HG02884 (cell line): ENCODE measurements at regions not wholly inside any gene's neighbourhood (a gene's known extent, or its start where the extent isn't known, plus 50 kb on each side); places are given as distances from the start of the nearest gene placed in this dataset.
"Not testable (repeated sequence)": the region's sequence is repeated elsewhere in the genome, so short reads cannot be mapped to it uniquely, and the experiment has no call there.

Experiments
- ATAC-seq: cut with Tn5 transposase; IDR thresholded peaks from one replicate; pipeline ENCODE4 v1.9.1; 2021; ENCODE audit warnings: mild to moderate bottlenecking, moderate library complexity; ENCODE audit not compliant: unreplicated experiment

DNA sequence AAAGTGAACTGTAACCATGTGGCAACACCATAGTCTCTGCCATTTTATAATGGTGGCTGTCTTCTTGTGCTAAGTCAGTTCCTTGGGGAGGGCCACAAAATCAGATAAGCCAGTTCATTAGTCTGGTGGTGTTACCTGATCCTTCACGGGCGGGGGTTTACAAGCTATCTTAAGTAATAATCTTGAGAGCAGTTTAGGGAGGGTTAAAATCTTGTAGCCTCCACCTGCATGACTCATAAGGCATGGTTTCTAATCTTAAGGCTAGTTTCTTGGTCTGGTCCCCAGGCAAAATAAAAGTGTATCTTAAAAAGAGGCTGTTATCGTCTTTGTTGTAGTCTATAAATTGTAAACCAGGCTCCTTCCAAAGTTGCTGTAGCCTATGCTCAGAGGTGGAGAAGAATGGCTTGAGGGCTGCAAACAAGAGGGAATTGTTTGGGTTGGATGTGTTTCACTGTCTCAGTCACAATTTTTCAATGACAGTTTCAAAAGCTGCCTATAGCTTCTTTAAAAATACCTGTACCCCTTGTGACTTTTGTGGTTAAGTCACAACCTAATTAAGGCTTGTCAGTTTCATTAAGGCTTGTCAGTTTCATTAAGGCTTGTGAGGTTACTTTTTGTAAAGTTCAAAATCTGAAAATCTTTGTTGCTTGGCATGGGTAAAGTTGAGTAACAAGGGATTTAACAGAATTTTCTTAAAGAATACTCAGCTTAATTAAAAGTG lies 135.7 kb downstream of the RPS4Y2 start:
- peak; percentile 91 for ATAC-seq

DNA sequence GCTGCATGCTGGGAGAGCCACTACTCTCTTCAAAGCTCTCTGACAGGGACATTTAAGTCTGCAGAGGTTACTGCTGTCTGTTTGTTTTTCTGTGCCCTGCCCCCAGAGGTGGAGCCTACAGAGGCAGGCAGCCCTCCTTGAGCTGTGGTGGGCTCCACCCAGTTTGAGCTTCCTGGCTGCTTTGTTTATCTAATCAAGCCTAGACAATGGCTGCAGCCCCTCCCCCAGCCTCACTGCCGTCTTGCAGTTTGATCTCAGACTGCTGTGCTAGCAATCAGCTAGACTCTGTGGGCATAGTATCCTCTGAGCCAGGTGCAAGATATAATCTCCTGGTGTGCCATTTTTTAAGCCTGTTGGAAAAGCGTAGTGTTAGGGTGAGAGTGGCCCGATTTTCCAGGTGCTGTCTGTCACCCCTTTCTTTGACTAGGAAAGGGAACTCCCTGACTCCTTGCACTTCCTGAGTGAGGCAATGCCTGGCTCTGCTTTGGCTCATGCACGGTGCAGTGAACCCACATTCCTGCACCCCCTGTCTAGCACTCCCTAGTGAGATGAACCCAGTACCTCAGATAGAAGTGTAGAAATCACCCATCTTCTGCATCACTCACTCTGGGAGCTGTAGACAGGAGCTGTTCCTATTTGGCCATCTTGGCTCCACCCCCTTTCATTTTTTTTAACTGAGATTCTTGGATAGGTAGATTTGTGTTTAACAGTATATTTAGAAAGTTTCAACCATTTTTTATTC lies 169.6 kb downstream of the RPS4Y2 start:
- ATAC-seq, result not testable (repeated sequence)

DNA sequence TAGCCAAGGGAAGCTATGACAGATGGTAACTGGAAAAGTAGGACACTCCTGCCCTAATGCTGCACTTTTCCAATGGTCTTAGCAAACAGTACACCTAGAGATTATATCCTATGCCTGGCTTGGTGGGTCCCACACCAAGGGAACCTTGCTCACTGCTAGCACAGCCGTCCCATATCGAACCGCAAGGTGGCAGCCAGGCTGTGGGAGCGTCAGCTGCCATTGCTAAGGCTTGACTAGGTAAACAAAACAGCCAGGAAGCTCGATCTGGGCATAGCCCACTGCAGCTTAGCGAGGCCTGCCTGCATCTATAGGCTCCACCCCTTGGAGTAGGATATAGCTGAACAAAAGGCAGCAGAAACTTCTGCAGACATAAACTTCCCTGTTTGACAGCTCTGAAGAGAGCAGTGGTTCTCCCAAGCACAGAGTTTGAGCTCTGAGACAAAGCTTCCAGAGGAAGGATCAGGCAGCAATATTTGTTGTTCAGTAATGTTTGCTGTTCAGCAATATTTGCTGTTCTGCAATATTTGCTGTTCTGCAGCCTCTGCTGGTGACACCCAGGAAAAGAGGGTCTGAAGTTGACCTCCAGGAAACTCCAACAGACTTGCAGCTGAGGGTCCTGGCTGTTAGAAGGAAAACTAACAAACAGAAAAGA lies 173.9 kb downstream of the RPS4Y2 start:
- no peak for ATAC-seq

DNA sequence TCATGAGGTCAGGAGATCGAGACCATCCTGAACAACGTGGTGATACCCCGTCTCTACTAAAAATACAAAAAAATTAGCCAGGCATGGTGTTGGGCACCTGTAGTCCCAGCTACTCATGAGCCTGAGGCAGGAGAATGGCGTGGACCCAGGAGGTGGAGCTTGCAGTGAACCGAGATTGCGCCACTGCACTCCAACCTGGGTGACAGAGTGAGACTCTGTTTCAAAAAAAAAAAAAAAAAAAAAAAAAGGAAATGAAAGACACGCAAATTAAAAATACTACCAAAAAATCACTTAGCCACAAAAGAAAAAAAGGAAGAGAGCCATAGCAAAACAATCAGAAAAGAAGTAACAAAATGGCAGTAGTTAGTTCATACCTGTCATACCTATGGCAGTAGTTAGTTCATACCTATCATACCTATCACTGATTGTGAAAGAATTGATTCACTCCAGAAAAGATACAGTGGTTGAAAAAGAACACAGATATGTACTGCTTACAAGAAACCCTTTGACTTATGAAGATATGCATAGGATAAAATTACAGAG lies 180.9 kb downstream of the RPS4Y2 start:
- not testable (repeated sequence) for ATAC-seq

DNA sequence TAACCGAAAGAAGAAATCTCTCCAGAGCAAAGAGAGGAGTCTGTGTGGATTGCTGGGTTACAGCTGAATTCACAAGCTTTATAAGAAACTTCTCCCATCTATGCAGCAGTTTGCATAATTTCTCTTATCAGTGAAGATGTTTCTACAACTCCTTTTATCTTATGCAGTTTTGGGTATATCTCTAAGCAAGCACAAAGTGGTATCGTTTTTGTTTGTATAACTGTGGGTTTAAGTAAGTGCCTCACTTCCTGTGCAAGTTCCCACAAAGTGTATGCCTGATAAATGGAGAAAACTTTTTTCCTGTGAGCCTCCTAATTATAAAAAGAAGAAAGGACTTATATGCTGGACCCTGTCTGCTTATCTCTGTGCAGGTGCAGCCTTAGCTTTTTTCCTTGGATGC lies 205.6 kb downstream of the RPS4Y2 start:
- ATAC-seq, result no peak

DNA sequence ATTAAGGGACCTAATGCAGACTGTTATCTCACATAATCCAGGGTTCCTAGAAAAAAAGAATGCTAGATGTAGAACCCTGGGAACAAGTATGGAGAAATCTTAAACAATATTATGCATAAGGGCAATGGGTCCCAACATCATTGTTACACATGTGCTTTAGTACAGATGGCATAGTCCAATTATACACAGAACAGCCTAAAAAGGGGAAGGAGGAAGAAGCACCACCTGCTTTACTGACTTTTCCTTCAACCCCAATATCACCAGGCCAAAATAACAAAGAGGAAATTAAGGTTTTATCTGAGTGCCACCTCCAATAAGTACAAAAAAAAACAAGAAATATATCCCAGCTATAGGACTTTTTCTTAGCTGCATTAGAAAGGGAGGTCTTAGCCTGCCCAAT lies 211.9 kb downstream of the RPS4Y2 start:
- no peak for ATAC-seq

DNA sequence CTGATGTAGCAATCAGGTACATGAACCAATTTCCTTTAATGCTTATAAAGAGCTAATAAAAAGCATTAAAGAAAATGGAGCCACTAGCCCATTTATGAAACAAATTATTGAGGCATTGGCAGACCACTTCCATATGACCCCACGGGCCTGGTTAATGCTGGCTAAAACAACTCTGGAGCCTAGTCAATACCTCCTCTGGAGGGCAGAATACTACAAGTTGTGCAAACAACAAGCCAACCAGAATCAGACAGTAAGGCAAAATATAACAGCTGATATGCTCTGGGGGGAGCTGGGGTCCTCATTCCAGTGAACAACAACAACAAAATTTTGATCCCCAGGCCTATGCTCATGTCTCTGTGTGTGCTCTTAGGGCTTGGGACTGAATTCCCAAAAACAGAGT lies 212.3 kb downstream of the RPS4Y2 start:
- ATAC-seq, result no peak

DNA sequence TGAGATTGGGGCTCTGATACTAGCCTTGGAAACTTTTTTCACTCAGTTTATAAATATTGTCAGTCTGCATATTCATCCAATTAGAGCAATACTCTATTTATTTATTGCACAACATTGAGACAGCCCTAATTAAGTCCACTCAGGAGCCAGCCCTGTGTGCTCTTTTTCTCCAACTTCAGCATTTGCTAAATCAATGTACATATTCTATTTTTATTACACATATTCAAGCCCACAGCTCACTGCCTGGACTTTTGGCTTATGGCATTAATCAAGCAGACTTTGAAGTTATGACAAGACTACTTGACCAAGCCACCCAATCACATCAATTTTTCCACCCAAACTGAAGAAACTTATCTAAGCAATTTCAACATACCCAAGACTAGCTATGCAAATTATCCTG lies 215.5 kb downstream of the RPS4Y2 start:
- ATAC-seq, result no peak

DNA sequence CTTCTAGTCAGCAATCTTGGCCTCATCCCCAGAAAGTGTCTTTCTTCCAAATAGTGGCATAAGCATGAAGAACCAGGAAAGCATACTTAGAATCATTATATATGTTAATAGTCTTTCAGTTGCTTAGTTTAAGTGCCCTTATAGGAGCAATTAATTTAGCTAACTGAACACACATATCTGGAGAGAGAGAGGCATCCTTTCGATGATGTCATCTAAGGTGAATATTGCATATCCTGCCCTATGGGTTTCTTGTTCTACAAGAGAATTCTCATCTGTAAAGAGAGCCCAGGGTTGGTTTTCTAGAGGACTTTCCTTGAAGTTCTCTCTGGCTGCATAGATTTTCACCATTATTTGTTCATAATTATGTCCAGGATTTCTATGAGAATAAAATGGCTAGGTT lies 230.1 kb downstream of the RPS4Y2 start:
- no peak for ATAC-seq

DNA sequence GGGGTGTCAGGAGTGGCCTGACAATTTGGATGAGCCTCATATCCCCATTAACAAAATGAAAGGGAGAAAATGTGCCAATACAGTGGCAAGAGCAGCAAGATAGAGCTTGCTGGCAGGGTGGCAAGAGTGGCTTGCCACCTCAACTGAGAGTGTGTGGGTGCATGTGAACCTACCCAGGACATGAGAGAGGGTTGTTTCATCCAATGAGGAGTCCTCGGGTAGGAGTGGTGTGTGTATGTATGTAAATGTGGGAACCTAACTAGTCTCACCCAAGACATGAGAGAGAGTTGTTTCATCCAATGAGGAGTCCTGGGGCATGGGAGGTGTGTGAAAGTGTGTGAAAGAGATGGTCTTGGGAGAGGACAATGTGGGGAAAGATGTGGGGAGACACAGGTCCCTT lies 234.2 kb downstream of the RPS4Y2 start:
- ATAC-seq, result no peak

DNA sequence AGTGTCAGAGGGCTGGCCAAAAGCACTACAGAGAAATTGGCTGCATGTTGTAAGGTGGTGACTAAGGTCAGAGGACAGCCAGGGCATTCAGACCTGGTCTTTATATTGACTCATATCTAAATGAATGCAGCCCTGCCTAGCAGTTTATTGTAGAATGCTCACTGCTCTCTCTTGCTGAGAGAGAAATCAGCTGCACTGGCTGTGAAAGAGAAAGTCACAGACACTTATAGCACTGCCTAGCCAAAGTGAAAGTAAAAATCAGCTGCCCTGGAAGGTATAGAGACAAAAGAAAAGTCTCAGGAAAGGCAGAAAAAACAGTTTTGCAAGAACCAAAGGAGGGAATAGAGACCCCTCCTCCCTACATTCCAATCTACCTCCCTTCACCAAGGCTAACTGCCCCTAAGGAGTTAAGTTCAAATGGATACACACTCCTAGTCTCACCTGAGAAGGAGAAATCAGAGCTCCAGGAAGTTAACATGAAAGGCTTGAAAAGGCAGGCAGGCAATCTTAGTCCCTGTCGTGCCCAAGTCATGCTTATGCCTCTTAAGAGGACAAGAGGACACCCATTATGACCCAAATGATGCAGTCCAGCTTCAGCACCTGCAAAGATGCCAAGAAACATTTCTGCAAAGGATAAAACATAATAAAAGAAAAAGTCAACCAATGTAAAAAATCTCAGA lies 235.1 kb downstream of the RPS4Y2 start:
- ATAC-seq, result peak; percentile 99

DNA sequence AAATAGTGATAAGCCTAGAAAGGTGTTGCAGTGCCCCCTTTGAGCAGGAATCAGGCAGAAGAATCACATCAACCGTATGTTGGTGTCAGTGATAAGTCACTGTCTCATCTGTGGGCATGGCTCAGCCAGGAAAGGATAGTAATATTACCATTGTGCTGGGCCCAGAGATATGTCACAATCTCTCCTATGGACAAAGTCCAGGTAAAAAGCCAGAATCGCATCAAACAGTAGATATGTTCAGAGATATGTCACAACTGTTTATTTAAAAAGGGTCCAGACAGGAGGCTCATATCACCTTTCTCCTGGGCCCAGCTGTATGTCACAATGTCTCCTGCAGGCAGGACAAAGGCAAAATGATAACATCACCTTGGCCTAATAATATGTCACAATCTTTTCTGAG lies 241.4 kb downstream of the RPS4Y2 start:
- no peak for ATAC-seq

DNA sequence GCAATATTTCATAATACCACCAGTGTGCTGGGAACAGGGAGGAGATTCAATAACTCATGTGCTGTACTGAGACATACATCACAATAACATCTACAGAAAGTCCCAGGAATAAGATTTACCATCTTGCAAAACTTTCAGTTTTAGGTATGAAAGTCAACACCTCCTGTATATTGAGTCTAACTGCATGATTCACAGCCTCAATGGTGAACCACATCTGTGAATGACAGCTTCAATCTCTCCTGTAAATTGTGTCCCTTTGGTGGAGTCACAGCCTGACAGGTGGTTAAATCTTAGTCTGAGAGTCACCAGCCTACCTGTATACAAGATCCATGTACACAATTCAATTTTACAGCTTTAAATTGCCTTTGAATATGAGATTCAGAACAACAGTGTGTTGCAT lies 242.1 kb downstream of the RPS4Y2 start:
- ATAC-seq, result no peak

DNA sequence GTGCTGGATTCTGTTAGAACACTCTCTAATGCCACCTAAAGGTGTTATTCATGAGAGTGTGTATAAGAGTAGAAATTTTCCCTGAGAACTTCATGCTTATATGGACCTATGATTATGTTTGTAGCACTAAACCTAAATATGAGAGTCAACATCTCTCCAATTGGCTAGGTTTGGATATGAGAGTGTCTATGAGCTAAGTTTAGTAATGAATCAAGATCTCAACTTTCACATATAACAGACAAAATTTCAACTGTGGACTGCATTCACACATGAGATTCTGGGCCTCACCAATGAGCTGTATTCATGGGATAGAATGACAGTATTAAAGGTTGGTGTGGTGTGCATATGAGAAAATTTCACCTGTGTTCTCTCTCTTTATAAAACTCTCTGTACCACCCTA lies 242.6 kb downstream of the RPS4Y2 start:
- no peak for ATAC-seq

DNA sequence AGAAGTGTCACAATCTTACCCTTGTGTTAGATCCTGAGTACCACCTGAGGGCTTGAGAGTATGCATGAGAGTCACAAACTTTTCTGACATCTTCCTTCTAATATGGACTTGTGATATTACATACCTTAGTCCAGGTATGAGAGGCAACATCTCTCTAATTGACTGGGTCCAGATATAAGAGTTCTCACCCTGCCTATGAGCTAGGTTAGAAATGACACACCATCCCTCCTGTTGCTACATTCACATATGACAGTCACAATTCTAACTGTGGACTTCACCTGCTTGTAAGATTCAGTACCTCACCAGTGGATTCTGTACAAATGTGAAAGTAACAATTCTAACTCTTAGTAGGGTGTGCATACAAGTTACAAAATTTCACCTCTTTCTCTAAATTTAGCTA lies 245.2 kb downstream of the RPS4Y2 start:
- no peak for ATAC-seq

DNA sequence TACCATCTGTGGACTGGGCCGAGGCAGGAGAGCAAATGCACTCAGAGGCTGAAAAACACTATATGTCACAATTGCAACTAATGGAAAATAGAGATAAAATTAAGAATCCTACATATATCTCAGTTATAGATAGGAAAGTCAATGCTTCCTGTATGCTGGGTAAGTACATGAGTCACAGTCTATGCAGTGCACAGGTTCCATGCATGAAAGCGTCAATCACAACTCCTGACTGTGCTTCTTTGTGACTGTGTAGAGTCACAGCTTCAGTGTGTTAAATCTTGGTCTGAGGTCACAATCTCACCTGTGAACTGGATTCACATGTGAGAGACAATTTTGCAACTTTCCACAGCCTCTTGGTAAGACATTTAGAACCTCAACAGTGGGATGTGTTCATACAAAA lies 247.2 kb downstream of the RPS4Y2 start:
- no peak for ATAC-seq

DNA sequence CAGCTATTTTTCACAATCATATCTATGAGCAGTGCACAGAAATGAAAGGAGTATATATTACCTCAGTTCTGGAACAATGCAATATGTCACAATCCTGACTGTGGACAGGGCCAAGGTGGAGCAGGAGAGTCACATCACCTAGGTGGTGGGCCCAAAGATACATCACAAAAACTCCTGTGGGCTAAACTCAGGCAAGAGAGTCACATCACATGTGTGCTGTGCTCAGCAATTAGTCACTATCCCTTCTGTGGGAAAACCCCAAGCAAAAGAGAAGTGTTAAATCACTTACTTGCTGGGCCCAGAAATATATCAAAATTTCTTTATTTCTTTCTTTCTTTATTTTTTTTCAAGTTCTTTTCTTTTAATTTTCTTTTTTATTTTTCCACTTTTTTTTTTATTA lies 249.6 kb downstream of the RPS4Y2 start:
- no peak for ATAC-seq

DNA sequence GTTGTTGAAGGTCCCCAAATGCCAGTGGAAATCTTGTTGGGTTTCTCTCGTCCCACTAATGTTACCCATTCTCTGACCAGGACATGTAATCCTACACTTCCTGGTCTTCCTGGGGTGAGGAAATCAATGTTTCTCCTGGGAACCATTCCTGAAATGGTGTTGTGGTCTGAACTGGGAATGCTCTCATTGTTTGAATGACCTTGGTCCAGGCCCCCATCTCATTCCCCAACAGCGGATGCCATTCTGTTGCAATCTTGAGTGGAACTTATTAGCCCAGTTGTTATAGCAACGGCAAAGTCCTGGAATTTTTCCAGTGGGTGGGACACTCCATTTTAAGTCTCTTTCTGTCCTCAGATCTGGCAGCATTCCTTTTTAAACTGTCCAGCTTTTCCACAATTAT lies 265.9 kb downstream of the RPS4Y2 start:
- no peak for ATAC-seq

DNA sequence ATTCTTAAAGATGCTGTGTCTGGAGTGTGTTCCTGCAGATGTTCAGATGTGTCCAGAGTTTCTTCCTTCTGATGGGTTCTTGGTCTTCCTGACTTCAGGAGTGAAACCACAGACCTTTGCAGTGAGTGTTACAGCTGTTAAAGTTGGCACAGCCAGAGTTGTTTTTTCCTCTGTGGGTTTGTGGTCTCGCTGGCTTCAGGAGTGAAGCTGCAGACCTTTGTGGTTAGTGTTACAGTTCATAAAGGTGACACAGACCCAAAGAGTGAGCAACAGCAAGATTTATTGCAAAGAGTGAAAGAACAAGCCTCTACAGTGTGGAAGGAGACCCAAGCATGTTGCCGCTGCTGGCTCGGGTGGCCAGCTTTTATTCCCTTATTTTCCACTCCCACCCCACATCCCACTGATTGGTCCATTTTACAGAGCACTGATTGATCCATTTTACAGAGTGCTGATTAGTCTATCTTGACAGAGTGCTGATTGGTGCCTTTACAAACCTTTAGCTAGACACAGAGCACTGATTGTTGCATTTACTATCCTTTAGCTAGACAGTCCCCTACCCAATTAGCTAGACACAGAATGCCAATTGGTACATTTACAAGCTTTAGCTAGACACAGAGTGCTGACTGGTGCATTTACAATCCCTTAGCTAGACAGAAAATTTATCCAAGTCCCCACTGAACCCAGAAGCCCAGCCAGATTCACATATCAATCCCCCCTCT lies 266.6 kb downstream of the RPS4Y2 start:
- ATAC-seq, result no peak

DNA sequence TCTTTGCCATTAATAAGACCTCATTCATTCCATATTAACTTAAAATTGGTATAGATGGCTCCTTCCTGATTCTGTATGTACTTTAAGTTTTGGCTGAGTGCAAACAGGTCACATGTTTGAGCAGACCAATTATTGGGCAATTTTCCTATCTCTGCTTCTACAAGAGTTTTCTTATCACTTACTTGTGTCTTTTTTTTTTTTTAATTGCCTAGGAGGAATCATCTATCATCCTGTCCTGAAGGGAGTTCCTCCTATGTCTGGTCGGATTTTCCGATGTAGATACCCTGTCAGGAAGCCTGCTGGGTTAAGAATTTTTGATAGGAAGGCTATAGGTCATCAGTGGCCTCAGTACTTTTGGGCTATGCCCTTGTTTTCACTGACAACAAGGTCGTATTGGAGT lies 268.0 kb downstream of the RPS4Y2 start:
- no peak for ATAC-seq

DNA sequence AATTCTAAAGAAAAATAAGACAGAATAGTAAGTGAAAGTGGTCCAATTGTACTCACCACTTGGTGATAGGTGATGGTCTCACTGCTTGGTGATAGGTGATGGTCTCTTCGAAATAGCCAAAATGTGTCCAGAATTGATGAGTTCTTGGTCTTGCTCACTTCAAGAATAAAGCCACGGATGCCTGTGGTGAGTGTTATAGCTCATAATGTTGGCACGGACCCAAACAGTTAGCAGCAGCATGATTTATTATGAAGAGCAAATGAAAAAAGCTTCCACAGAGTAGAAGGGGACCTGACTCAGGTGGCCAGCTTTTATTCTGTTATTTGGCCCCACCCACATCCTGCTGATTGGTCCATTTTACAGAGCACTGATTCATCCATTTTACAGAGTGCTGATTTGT lies 272.6 kb downstream of the RPS4Y2 start:
- no peak for ATAC-seq
